Body of pancreas (tissue), 4 donors: ENCODE measurements at regions not wholly inside any gene's neighbourhood (a gene's known extent, or its start where the extent isn't known, plus 50 kb on each side); places are given as distances from the start of the nearest gene placed in this dataset.
A peak's percentile ranks its signal among the peaks of the same experiment; 100 is the strongest.

Experiments
- ATAC-seq: fragments of 150-250 bp; one replicate; pipeline ENCODE4 v1.9.1; 2016
- DNase-seq, 4 donors: peaks; one replicate each; pipeline ENCODE4 v3.0.0-alpha.2; 2019
- H3K27ac ChIP-seq, 4 donors: fragments of 200-600 bp; sonication (generic); 1 replicate in 3 of 4; 2 replicates in 1 of 4; pipeline versions ENCODE4 v1.5.1 to v1.6.1; 2016 to 2019; ENCODE audit warnings: mild to moderate bottlenecking in 1 of 4, mixed read lengths in 1 of 4, moderate library complexity in 1 of 4
- H3K27me3 ChIP-seq, 2 donors: fragments of 200-600 bp; sonication (generic); one replicate each; pipeline ENCODE4 v1.6.0; 2016; ENCODE audit warnings: mild to moderate bottlenecking in 1 of 2
- H3K36me3 ChIP-seq, 2 donors: fragments of 200-600 bp; sonication (generic); replicated peaks in 1 of 2; 2 replicates each; pipeline ENCODE4 v1.5.1; 2016; ENCODE audit warnings: low read depth in 2 of 2; ENCODE audit not compliant: insufficient read depth in 1 of 2
- H3K4me1 ChIP-seq: fragments of 200-600 bp; sonication (generic); one replicate; pipeline ENCODE4 v1.6.0; 2016
- H3K4me3 ChIP-seq, 2 donors: fragments of 200-600 bp; sonication (generic); 1 replicate in 1 of 2; 2 replicates in 1 of 2; pipeline ENCODE4 v1.5.1; 2016 to 2019
- H3K9me3 ChIP-seq, 3 donors: fragments of 200-600 bp; sonication (generic); 1 replicate in 2 of 3; 2 replicates in 1 of 3; pipeline ENCODE4 v1.5.1; 2016
- CTCF ChIP-seq, 7 experiments: fragments of 450-650 bp in 4 of 7; fragments of 200-600 bp in 3 of 7; sonication (generic) in 3 of 7; IDR thresholded peaks; one replicate each; pipeline ENCODE4 v1.5.1; 2016 to 2019; ENCODE audit warnings: antibody characterized with exemption in 7 of 7
- POLR2A ChIP-seq, 3 donors: fragments of 450-650 bp; IDR thresholded peaks; one replicate each; pipeline ENCODE4 v1.6.1; 2016; ENCODE audit warnings: antibody characterized with exemption in 3 of 3, mild to moderate bottlenecking in 2 of 3
- WGBS, 2 donors: methylation state at CpG; one replicate each; pipeline ENCODE4 v1.1.5; 2017; 5-methylcytosine and 5-hydroxymethylcytosine counted together
- intact Hi-C: fragments of 100-400 bp; cut with DNase I; formaldehyde crosslinking; loops from one replicate; pipeline ENCODE4 v1.15.1; 2023

DNA sequence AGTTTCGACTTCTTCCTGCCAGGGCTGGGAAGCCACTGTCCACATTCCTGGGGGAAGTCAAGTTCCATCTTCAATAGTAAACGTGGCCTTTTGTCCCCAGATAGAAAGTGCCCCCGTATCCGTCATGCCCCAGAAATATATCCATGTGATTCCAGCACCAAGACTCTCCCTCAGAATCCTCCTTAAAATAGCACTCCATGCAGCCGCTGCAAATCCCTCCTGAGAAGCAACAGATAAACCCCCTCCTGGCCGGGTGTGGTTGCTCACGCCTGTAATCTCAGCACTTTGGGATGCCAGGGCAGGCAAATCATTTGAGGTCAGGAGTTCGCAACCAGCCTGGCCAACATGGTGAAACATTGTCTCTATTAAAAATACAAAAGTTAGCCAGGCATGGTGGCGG, 126.1 kb downstream of the OLFM1 start:
- ATAC-seq (no peak), DNase-seq (peak in 1 of 4 donors; percentile 3)
- Histone ChIP-seq H3K9me3 (peaks cover 0 to 5% (median 0%) of the 10 kb centered on the region in 3 donors), H3K4me3 (no peak overlapping the region), H3K27ac (no peak overlapping the region), H3K27me3 (no peaks in the 10 kb centered on the region), H3K36me3 (no peaks in the 10 kb centered on the region), H3K4me1 (peaks cover 35% of the 10 kb centered on the region)
- intact Hi-C loops: no loop called here
- TF ChIP-seq POLR2A (IDR thresholded peaks at IDR 0.05) (no peak), CTCF (IDR thresholded peaks at IDR 0.05) (no peak)
- 84 to 88% methylated on average over 9 of the region's 9 CpGs for WGBS, 2 donors

GRCh38 chr9:135214054-135214640, 126.7 kb downstream of the OLFM1 start:
- Histone ChIP-seq H3K36me3 (no peaks in the 10 kb centered on the region), H3K27me3 (no peaks in the 10 kb centered on the region), H3K4me3 (no peak overlapping the region), H3K4me1 (peaks cover 41% of the 10 kb centered on the region), H3K9me3 (peaks cover 0 to 5% (median 0%) of the 10 kb centered on the region in 3 donors), H3K27ac (no peak overlapping the region)
- no peak for TF ChIP-seq CTCF (IDR thresholded peaks at IDR 0.05)
- TF ChIP-seq POLR2A (IDR thresholded peaks at IDR 0.05): no peak
- intact Hi-C loops: no loop called here
- no peak for ATAC-seq
- peak in 1 of 4 donors; percentile 8 for DNase-seq
- WGBS, 2 donors: 85 to 90% methylated on average over 10 to 17 of the region's 19 CpGs

GRCh38 chr9:135214706-135215105, 127.2 kb downstream of the OLFM1 start:
- intact Hi-C loops: no loop called here
- DNase-seq (peak in 2 of 4 donors; percentile 5 to 10), ATAC-seq (no peak)
- Histone ChIP-seq H3K36me3 (no peaks in the 10 kb centered on the region), H3K4me1 (peaks cover 41% of the 10 kb centered on the region), H3K4me3 (no peak overlapping the region), H3K9me3 (peaks cover 0 to 5% (median 0%) of the 10 kb centered on the region in 3 donors), H3K27ac (no peak overlapping the region), H3K27me3 (no peaks in the 10 kb centered on the region)
- TF ChIP-seq POLR2A (IDR thresholded peaks at IDR 0.05) (no peak), CTCF (IDR thresholded peaks at IDR 0.05) (no peak)
- 72 to 84% methylated on average over 11 of the region's 11 CpGs for WGBS, 2 donors

DNA sequence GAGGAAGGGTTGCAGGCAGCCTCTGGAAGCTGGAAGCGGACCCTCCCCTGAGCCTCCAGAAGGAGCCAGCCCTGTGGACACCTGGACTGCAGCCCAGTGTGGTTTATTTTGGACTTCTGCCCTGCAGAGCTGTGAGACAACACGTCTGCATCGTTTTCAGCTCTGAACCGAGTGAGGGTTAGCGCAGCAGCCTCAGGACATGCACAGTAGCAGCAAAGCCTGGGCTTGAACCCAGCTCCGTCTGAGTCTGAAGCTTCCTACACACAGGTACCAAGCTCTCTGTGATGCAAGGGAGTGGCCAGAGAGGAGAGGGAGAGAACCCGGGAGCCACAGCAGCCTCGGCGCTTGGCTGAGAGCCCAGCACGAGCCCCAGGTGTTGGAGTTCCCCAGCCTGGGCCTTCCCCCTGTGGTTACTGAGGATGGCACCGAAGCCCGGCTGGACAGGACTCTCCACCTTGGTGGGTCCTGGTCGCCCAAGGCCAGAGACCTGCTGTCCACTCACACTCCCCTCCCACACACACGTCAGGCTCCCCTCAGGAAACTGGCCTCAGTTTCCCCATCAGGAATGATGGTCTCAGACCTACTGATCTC, 128.2 kb downstream of the OLFM1 start:
- 2 to 20% methylated on average over 8 to 14 of the region's 14 CpGs for WGBS, 2 donors
- H3K36me3 ChIP-seq: no peaks in the 10 kb centered on the region
- TF ChIP-seq POLR2A (IDR thresholded peaks at IDR 0.05) (no peak), CTCF (IDR thresholded peaks at IDR 0.05) (peak in 1 of 7 experiments; percentile 3)
- intact Hi-C loops: no loop called here
- peak; percentile 80 to 91 (median 88) for DNase-seq
- no peak overlapping the region for H3K4me3 ChIP-seq
- H3K27me3 ChIP-seq: no peaks in the 10 kb centered on the region
- peaks cover 0 to 5% (median 0%) of the 10 kb centered on the region in 3 donors for H3K9me3 ChIP-seq
- H3K4me1 ChIP-seq: peaks cover 41% of the 10 kb centered on the region
- peak; percentile 82 for ATAC-seq
- H3K27ac ChIP-seq: peak overlapping the region; percentile 26 to 55 (median 46)

DNA sequence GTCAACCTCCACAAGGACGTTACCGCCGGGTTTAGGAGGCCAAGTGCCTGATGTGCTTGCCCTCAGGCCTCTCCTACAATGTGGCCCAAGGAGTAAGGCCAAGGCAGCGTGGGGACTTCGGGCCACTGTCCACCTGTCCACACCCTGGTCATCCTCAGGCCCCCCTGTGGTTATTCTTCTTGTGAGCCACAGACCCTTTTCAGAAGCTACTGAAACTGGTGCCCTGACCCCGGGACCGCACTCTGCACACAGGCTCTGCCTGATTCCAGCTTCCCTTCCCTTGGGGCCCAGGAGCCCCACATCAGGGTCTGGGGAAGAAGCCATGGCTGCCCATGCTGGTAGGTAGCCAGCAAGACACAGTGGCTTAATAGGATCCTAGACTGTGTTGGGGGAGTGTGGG, 128.8 kb downstream of the OLFM1 start:
- intact Hi-C loops: no loop called here
- Histone ChIP-seq H3K27me3 (no peaks in the 10 kb centered on the region), H3K36me3 (no peaks in the 10 kb centered on the region), H3K4me3 (no peak overlapping the region), H3K27ac (peak overlapping the region; percentile 33 to 55 (median 46)), H3K9me3 (peaks cover 0 to under 1% (median 0%) of the 10 kb centered on the region in 3 donors), H3K4me1 (peaks cover 41% of the 10 kb centered on the region)
- 67 to 77% methylated on average over 5 to 7 of the region's 7 CpGs for WGBS, 2 donors
- ATAC-seq (peak; percentile 3), DNase-seq (no peak)
- no peak for TF ChIP-seq POLR2A (IDR thresholded peaks at IDR 0.05)
- TF ChIP-seq CTCF (IDR thresholded peaks at IDR 0.05): no peak
